Renal cortex interstitium (tissue), 11 donors: ENCODE measurements at regions not wholly inside any gene's neighbourhood (a gene's known extent, or its start where the extent isn't known, plus 50 kb on each side); places are given as distances from the start of the nearest gene placed in this dataset.

Experiments used
- DNase-seq, 11 donors: peaks; one replicate each; pipeline ENCODE4 v3.0.0-alpha.2; 2013; ENCODE audit warnings: low read depth in 9 of 11, low spot score in 4 of 11; ENCODE audit errors: extremely low read depth in 1 of 11

- DNase-seq: no peak
Measured at GRCh38 chr15:92291900-92292299, 101.8 kb upstream of the ST8SIA2 start.

- no peak for DNase-seq
Measured at GRCh38 chr15:92294759-92295158, 98.9 kb upstream of the ST8SIA2 start.

- no peak for DNase-seq
Measured at GRCh38 chr15:92304223-92304975, 89.3 kb upstream of the ST8SIA2 start.

- no peak for DNase-seq
Measured at GRCh38 chr15:92305343-92305742, 88.3 kb upstream of the ST8SIA2 start.

- DNase-seq: peak in 1 of 11 donors; percentile 12
Measured at GRCh38 chr15:92306663-92307062, 87.0 kb upstream of the ST8SIA2 start.

- DNase-seq: no peak
Measured at GRCh38 chr15:92315144-92315543, 78.5 kb upstream of the ST8SIA2 start.

GRCh38 chr15:92315595-92316211 is 78.0 kb upstream of the ST8SIA2 start:
- no peak for DNase-seq

GRCh38 chr15:92316586-92317295 is 76.9 kb upstream of the ST8SIA2 start:
- DNase-seq: no peak

GRCh38 chr15:92320012-92320699 is 73.5 kb upstream of the ST8SIA2 start:
- DNase-seq: no peak

- peak in 1 of 11 donors; percentile 4 for DNase-seq
Measured at GRCh38 chr15:92322566-92323355, 70.9 kb upstream of the ST8SIA2 start.

- DNase-seq: no peak
Measured at GRCh38 chr15:92323525-92323924, 70.2 kb upstream of the ST8SIA2 start.

GRCh38 chr15:92324101-92324963 is 69.3 kb upstream of the ST8SIA2 start:
- no peak for DNase-seq

- no peak for DNase-seq
Measured at GRCh38 chr15:92326236-92326635, 67.4 kb upstream of the ST8SIA2 start.

GRCh38 chr15:92327033-92327432 is 66.6 kb upstream of the ST8SIA2 start:
- DNase-seq: no peak

GRCh38 chr15:92328207-92328606 is 65.5 kb upstream of the ST8SIA2 start:
- DNase-seq: no peak

GRCh38 chr15:92332125-92332899 is 61.4 kb upstream of the ST8SIA2 start:
- no peak for DNase-seq

- no peak for DNase-seq
Measured at GRCh38 chr15:92333709-92334108, 60.0 kb upstream of the ST8SIA2 start.
